ENCODE measurements at regions not wholly inside any gene's neighbourhood (a gene's known extent, or its start where the extent isn't known, plus 50 kb on each side); places are given as distances from the start of the nearest gene placed in this dataset.
A peak's percentile ranks its signal among the peaks of the same experiment; 100 is the strongest.

DNA sequence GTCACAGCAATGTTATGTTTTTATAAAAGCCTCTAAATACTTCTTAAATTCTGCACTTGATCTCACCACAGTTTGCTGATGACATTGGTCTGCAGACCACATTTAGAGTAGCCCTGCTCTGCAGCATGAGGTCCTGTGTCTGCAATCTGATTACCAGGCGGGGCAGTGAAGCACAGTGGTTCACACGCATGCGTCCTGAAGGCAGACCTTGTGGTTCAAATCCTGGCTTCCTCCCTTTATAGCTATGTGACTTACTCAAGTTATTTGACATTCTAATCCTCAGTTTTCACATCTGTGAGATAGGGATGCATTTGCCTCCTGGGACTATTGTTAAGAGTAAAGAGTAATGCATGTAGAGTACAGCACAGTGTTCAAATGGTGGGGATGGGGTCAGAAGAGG lies 50.3 kb downstream of the BMAL2 start:
- DNase-seq (no peak), ATAC-seq (no peak)
- intact Hi-C loops (cut with DNase I): no loop called here

DNA sequence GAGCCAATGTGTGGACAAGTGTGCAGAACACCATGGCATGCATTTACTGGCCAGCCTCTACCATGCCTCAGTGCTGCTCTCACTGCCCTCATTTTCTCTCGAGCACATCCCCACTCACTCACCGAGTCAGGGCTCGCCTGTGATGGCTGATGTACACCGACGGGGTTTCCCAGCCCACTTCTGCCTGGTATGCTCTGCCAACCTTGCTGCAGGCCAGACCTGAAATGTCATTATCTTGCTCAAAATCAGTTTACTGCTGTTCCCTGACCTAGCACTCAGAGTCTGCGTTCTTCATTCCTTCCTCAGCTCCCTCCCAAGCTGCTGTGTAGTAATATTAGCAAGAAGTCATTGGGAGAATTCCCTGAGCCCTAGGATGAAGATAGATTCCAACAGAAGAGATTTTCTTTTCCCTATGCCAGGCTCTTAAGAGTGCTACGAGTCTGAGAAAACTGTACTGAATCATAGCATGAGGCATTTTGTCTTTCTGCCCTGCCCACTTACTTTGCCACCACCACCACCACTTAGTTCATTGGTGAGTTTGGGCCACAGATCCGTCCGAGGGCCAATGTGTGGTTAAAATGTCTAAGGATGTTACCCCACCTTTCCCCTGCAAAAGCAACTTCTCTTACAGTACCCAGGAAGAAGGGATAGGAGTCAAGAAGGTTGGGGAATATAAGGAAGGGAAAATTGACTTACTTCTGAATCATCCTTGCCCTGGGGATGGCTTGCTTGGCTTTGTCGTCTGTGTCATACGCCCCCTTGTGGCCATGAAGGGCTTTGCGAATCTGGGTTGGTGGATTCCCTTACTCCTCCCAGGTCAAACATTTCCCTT lies 51.0 kb downstream of the BMAL2 start:
- intact Hi-C loops (cut with DNase I): no loop called here
- DNase-seq (peak; percentile 76), ATAC-seq (peak; percentile 64 to 76)

DNA sequence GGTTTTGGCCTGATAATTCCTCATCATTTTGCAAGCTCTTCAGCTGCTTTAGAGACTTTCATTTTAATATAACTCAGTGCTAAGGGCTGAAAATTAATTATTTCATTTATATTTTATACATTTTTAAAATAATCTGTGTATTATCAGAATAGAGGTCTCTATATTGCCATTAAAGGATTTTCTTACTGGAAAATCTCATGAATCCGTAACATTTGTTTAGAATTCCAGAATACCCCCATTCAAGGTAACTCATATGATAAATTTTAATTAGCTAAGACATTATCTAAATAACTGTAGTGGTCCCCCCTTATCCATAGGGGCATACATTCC lies 51.6 kb downstream of the BMAL2 start:
- intact Hi-C loops (cut with DNase I): no loop called here
- DNase-seq: no peak
- ATAC-seq: no peak

DNA sequence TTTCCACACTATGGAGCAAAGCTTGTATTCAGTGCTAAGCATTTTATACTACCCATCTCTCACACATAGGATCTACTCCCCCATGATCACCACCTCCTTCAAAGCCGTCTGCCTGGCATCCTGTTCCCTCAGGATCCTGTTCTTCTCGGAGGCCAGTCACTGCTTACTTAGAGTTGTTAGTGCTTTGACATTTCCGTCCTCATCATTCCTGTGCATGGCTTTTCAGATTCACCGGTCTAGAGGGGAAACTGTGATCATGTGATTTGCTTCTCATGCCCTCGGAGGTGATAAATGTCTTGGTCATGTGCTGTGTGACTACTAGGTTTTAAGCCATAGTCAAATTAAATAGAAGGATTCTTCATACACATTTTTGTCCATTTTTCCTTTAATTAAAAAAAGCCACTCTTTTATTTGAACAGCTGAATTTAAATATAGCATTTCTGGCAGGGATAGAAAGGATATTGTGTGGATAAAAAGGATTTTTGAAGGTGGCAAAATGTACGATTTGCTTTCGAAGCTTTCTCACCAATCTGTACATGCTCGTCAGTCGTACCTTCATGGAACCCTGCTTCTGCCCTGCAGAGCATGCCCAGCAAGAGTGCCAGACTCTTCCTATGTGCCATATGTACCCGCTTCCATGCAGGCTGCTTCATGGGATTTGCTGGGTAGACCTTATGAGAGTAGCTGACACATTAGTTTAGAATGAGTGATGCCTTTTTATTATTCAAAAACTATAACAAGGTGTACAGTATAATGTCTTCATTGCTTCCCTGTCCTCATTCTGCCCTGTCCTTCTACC lies 53.3 kb downstream of the BMAL2 start:
- intact Hi-C loops (cut with DNase I): no loop called here
- ATAC-seq (no peak), DNase-seq (no peak)

DNA sequence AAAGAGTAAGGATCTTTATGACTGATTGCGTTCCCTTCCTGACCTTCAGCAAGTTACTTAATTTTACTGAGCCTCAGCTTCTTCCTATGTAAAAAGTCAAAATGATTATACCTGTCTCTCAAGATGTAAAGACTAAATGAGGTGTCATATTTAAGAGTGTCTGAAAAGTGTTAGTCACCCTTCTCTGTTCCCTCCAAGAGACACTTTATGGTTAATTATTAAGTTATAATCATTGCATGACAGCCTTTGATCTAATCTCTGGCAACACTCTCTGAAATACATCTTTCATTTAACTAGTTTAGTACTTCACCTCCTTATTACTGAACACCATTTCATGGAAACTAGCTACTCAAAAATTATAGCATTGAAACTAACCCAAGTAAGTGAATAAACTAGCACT lies 54.8 kb downstream of the BMAL2 start:
- intact Hi-C loops (cut with DNase I): no loop called here
- DNase-seq (no peak), ATAC-seq (no peak)

- ATAC-seq: no peak
- intact Hi-C loops (cut with DNase I): no loop called here
Observed at GRCh38 chr12:27388650-27389049, 56.0 kb downstream of the BMAL2 start.

GRCh38 chr12:27394676-27395075 lies 51.9 kb upstream of the SMCO2 start:
- DNase-seq (no peak), ATAC-seq (no peak)
- intact Hi-C loops (cut with DNase I): no loop called here

More at GRCh38 chr12:27388650-27389049, 56.0 kb downstream of the BMAL2 start:
- no peak for DNase-seq

- ATAC-seq (no peak), DNase-seq (no peak)
- intact Hi-C loops (cut with DNase I): no loop called here
Observed at GRCh38 chr12:27396216-27396815, 50.2 kb upstream of the SMCO2 start.
